ENCODE measurements at regions not wholly inside any gene's neighbourhood (a gene's known extent, or its start where the extent isn't known, plus 50 kb on each side); places are given as distances from the start of the nearest gene placed in this dataset.

DNA sequence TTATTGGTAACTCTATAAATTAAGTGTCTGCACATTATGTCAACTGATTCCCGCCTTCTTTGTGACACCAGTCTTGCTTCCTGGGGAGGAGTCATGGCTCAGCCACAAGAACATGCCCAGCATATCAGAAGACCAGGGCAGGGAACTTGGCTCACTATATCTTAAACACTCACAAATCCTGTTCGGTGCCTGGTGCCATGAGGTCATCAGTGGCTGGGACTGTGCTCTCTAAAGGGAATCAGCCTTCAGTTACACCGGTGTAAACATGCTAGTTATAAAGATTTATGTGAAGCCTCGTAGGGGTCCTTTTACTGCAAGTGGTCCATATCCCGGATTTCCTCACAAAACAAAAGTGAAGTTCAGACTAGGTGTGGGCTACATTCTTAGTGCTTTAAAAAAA lies 73.1 kb upstream of the ZNF521 start:
- no peak for DNase-seq

GRCh38 chr18:25423760-25424159 lies 71.8 kb upstream of the ZNF521 start:
- DNase-seq = no peak

DNA sequence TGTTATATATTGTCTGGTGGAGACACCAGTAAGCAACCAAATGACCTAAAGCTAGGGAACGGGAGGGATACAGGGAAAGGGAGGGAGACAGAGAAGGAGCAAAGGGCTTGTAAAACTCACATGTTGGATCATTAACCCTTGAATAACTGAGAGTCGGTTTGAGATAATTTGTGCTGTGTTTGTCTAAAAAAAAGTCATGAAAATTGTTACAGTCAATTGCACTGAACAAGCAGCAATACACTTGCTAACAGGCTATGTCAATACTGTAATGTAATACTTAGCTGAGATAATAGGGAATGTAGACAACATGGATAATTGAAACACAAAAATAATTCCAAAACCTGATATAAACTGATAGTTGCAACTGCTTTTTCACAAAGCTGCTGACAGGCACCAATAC lies 71.3 kb upstream of the ZNF521 start:
- no peak for DNase-seq

DNA sequence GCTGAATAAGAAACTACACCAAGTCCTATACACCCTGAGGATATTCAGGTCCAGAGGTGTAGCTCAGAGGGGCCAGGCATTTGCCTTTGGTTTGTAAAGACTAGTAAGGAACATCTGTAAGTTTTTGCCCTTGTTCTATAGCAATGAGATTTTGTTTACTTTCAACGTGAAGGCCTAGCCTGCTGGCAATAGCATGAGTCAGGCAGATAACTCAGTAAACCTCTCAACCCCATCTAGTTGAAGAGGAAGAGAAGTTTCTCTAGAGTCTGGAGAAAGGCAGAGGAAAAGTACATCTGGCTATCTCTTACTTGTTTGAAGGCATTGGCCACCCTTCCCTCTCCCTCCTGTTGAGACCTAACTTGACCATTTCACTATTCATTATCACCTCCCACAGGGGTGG lies 70.3 kb upstream of the ZNF521 start:
- DNase-seq = no peak

- peak; percentile 59 for DNase-seq
Observed at GRCh38 chr18:25420077-25420825, 68.3 kb upstream of the ZNF521 start.

DNA sequence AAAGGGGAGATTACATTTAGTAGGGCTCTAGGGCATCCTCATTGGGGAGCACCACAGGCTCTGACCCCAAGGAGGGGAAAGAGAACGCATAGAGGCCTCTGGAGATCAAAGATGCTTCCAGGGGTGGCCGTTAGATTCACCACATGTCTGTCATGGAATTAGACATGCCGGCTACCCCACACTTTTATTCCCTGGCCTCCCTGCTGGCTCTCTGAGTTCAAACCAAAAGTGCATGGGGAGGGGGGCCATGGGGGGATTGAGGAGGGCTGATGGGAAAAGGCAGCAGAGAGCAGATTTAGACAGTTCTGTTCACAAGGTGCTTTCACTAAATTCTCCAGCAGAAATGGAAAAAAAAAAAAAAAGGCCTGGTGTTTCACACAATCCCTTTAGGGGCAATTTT lies 64.4 kb upstream of the ZNF521 start:
- no peak for DNase-seq

DNA sequence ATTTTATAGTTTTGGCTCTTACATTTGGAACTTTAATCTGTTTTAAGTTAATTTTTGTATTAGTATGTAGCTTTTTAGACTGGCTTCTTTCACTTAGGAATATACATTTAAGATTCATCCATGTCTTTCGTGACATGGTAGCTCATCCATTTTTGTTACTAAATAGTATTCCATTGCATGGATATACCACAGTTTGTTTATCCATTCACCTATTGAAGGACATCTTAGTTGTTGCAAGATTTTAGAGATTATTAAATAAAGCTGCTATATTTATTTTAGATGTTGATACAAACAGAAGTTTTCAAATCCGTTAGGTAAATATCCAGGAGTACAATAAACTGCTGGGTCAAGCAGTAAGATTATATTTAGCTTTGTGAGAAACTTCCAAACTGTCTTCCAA lies 58.0 kb upstream of the ZNF521 start:
- no peak for DNase-seq

- no peak for DNase-seq
Observed at GRCh38 chr18:25408293-25408692, 56.3 kb upstream of the ZNF521 start.
